ENCODE measurements at regions not wholly inside any gene's neighbourhood (a gene's known extent, or its start where the extent isn't known, plus 50 kb on each side); places are given as distances from the start of the nearest gene placed in this dataset.
"Not testable (repeated sequence)": the region's sequence is repeated elsewhere in the genome, so short reads cannot be mapped to it uniquely, and the experiment has no call there.

DNA sequence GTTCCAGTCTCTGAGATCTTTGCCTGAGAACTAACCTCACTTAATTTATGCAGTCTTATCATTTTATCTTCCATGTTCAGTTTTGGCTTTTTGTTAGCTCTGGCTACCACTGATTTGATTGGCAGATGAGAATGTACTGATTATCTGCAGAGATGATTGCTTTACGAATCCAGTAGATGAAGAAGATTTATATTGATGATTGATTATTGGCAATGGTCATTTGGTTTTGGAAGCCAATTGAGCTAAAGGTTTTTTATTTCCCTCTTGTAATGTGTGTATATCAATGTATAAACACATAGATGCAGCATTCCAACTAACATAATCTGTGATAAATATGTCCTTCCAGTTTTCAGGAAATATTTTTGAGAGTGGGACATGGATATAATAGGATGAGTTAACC, 763.6 kb downstream of the CDH11 start:
- Mint-ChIP-seq H3K4me3 (no peak overlapping the region), H3K27ac (no peak overlapping the region), H3K9me3 (peaks cover 7 to 8% of the 10 kb centered on the region in 2 donors), H3K4me1 (ENCODE audit: low read depth) (no peaks in the 10 kb centered on the region), H3K27me3 (ENCODE audit: low read depth) (no peaks in the 10 kb centered on the region), H3K36me3 (ENCODE audit: insufficient read depth in 2 of 2) (no peaks in the 10 kb centered on the region)
- ATAC-seq (replicated peaks in 1 of 2): no peak
- DNase-seq: no peak

GRCh38 chr16:64356267-64356666, 765.6 kb downstream of the CDH11 start:
- no peak for DNase-seq
- no peak for ATAC-seq (replicated peaks in 1 of 2)
- Mint-ChIP-seq H3K27me3 (ENCODE audit: low read depth) (no peaks in the 10 kb centered on the region), H3K4me1 (ENCODE audit: low read depth) (no peaks in the 10 kb centered on the region), H3K36me3 (ENCODE audit: insufficient read depth in 2 of 2) (no peaks in the 10 kb centered on the region), H3K4me3 (no peak overlapping the region), H3K27ac (no peak overlapping the region), H3K9me3 (peaks cover 2 to 7% of the 10 kb centered on the region in 2 donors)

- H3K27me3 Mint-ChIP-seq (ENCODE audit: low read depth): no peaks in the 10 kb centered on the region
- no peak overlapping the region for H3K27ac Mint-ChIP-seq
- no peak for ATAC-seq (replicated peaks in 1 of 2)
- H3K4me3 Mint-ChIP-seq: no peak overlapping the region
- peaks cover 1 to 11% of the 10 kb centered on the region in 2 donors for H3K9me3 Mint-ChIP-seq
- no peak for DNase-seq
- H3K4me1 Mint-ChIP-seq (ENCODE audit: low read depth): no peaks in the 10 kb centered on the region
- peaks cover 0 to 5% of the 10 kb centered on the region in 2 donors for H3K36me3 Mint-ChIP-seq (ENCODE audit: insufficient read depth in 2 of 2)
Observed at GRCh38 chr16:64352246-64352645, 769.6 kb downstream of the CDH11 start.

GRCh38 chr16:64351121-64351520, 770.7 kb downstream of the CDH11 start:
- Mint-ChIP-seq H3K27ac (no peak overlapping the region), H3K36me3 (ENCODE audit: insufficient read depth in 2 of 2) (peaks cover 0 to 5% of the 10 kb centered on the region in 2 donors), H3K4me3 (no peak overlapping the region), H3K27me3 (ENCODE audit: low read depth) (no peaks in the 10 kb centered on the region), H3K4me1 (ENCODE audit: low read depth) (no peaks in the 10 kb centered on the region), H3K9me3 (peaks cover 1 to 11% of the 10 kb centered on the region in 2 donors)
- ATAC-seq (replicated peaks in 1 of 2) (no peak), DNase-seq (no peak)

- Mint-ChIP-seq H3K36me3 (ENCODE audit: insufficient read depth in 2 of 2) (peaks cover 2 to 4% of the 10 kb centered on the region in 2 donors), H3K4me1 (ENCODE audit: low read depth) (no peaks in the 10 kb centered on the region), H3K27ac (no peak overlapping the region), H3K4me3 (no peak overlapping the region), H3K9me3 (peaks cover 1 to 13% of the 10 kb centered on the region in 2 donors), H3K27me3 (ENCODE audit: low read depth) (no peaks in the 10 kb centered on the region)
- ATAC-seq (replicated peaks in 1 of 2) (no peak), DNase-seq (no peak)
Observed at GRCh38 chr16:64346080-64346479, 775.8 kb downstream of the CDH11 start.

- Mint-ChIP-seq H3K36me3 (ENCODE audit: insufficient read depth in 2 of 2) (peaks cover 0 to 2% of the 10 kb centered on the region in 2 donors), H3K27me3 (ENCODE audit: low read depth) (no peaks in the 10 kb centered on the region), H3K9me3 (peaks cover 2 to 10% of the 10 kb centered on the region in 2 donors), H3K4me3 (no peak overlapping the region), H3K27ac (no peak overlapping the region), H3K4me1 (ENCODE audit: low read depth) (no peaks in the 10 kb centered on the region)
- ATAC-seq (replicated peaks in 1 of 2) (no peak), DNase-seq (no peak)
Observed at GRCh38 chr16:64345142-64345541, 776.7 kb downstream of the CDH11 start.

- H3K9me3 Mint-ChIP-seq; H3K36me3 Mint-ChIP-seq (ENCODE audit: insufficient read depth in 2 of 2); H3K27me3 Mint-ChIP-seq (ENCODE audit: low read depth); ATAC-seq (replicated peaks in 1 of 2); DNase-seq; H3K4me1 Mint-ChIP-seq (ENCODE audit: low read depth); H3K4me3 Mint-ChIP-seq; H3K27ac Mint-ChIP-seq: not testable (repeated sequence)
Observed at GRCh38 chr16:64343820-64344443, 777.9 kb downstream of the CDH11 start.

- DNase-seq: no peak
- no peak overlapping the region for H3K27ac Mint-ChIP-seq
- peaks cover 0 to 2% of the 10 kb centered on the region in 2 donors for H3K36me3 Mint-ChIP-seq (ENCODE audit: insufficient read depth in 2 of 2)
- H3K4me1 Mint-ChIP-seq (ENCODE audit: low read depth): no peaks in the 10 kb centered on the region
- no peaks in the 10 kb centered on the region for H3K27me3 Mint-ChIP-seq (ENCODE audit: low read depth)
- no peak for ATAC-seq (replicated peaks in 1 of 2)
- H3K9me3 Mint-ChIP-seq: peaks cover 7 to 13% of the 10 kb centered on the region in 2 donors
- H3K4me3 Mint-ChIP-seq: no peak overlapping the region
Observed at GRCh38 chr16:64343061-64343819, 778.6 kb downstream of the CDH11 start.

- not testable (repeated sequence) for H3K4me3 Mint-ChIP-seq; H3K27me3 Mint-ChIP-seq (ENCODE audit: low read depth); H3K36me3 Mint-ChIP-seq (ENCODE audit: insufficient read depth in 2 of 2); H3K4me1 Mint-ChIP-seq (ENCODE audit: low read depth); H3K27ac Mint-ChIP-seq; ATAC-seq (replicated peaks in 1 of 2); DNase-seq
- H3K9me3 Mint-ChIP-seq: peaks cover 7 to 13% of the 10 kb centered on the region in 2 donors
Observed at GRCh38 chr16:64341336-64341735, 780.5 kb downstream of the CDH11 start.

DNA sequence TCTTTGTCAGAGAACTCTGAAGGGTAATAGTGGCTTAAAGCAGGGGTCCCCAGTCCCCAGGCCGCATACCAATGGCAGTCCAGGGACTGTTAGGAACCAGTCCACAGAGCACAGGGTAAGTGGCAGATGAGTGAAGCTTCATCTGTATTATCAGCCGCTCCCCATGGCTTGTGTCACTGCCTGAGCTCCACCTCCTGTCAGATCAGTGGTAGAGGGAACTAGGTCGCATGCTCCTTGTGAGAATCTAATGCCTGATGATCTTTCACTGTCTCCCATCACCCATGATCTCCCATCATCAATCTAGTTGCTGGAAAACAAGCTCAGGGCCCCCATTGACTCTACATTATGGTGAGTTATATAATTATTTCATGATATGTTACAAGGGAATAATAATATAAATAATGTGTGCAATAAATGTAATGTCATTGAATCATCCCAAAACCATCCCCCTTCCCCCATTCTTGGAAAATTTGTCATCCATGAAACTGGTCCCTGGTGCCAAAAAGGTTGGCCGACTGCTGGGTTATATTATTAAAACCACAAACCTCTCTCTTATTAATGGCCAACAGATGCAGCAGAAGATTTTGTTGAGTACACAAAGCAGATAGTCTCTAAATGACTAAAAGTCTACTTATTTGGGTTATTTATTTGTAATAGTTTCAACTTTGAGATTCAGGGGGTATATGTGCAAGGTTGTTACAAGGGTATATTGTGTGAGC, 782.7 kb downstream of the CDH11 start:
- DNase-seq (no peak), ATAC-seq (replicated peaks in 1 of 2) (no peak)
- Mint-ChIP-seq H3K36me3 (ENCODE audit: insufficient read depth in 2 of 2) (no peaks in the 10 kb centered on the region), H3K27me3 (ENCODE audit: low read depth) (no peaks in the 10 kb centered on the region), H3K27ac (no peak overlapping the region), H3K9me3 (peaks cover 7 to 13% of the 10 kb centered on the region in 2 donors), H3K4me1 (ENCODE audit: low read depth) (no peaks in the 10 kb centered on the region), H3K4me3 (no peak overlapping the region)

DNA sequence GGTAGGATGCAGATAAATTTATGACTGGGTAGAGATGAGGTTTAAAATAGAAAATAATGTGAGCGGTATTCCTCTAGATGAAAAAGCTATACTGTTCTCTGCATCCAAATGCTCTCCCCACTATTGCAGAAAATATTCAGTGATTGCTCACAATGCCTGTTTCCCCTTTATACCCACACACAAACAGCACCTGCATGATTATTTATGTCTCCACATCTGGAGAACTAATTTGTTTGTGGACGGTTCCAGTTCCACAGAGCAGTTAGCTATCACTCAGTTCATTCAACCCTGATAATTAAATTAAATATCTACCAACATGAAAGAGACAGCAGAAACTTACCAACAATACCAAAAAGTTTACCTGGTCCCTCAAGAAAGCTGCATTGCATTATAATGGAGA, 800.0 kb downstream of the CDH11 start:
- Mint-ChIP-seq H3K27me3 (ENCODE audit: low read depth) (no peaks in the 10 kb centered on the region), H3K4me3 (no peak overlapping the region), H3K4me1 (ENCODE audit: low read depth) (no peaks in the 10 kb centered on the region), H3K36me3 (ENCODE audit: insufficient read depth in 2 of 2) (peaks cover 0 to 4% of the 10 kb centered on the region in 2 donors), H3K27ac (no peak overlapping the region), H3K9me3 (peaks cover 7 to 9% of the 10 kb centered on the region in 2 donors)
- ATAC-seq (replicated peaks in 1 of 2) (no peak), DNase-seq (no peak)

DNA sequence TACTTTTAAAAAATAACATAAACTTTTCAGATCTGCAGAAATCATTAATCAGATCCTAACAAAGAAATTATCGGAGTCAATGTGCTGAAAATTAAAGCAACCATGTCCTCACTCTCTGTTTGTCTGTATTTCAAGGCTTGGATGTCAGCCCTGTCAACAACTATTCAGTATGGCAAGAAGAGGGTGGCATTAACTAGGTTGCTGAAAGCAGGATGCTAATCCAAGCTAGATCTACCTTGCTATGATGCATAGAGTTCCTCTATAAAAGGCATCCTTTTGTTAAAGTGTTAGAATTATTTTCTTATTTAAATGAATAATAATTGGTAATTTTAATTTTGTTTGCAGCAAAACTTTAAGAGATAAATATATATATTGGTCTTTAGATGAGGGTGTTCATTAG, 800.8 kb downstream of the CDH11 start:
- ATAC-seq (replicated peaks in 1 of 2) (no peak), DNase-seq (no peak)
- no peaks in the 10 kb centered on the region for H3K27me3 Mint-ChIP-seq (ENCODE audit: low read depth)
- no peaks in the 10 kb centered on the region for H3K4me1 Mint-ChIP-seq (ENCODE audit: low read depth)
- H3K4me3 Mint-ChIP-seq: no peak overlapping the region
- peaks cover 8 to 11% of the 10 kb centered on the region in 2 donors for H3K9me3 Mint-ChIP-seq
- peaks cover 0 to 5% of the 10 kb centered on the region in 2 donors for H3K36me3 Mint-ChIP-seq (ENCODE audit: insufficient read depth in 2 of 2)
- H3K27ac Mint-ChIP-seq: no peak overlapping the region

DNA sequence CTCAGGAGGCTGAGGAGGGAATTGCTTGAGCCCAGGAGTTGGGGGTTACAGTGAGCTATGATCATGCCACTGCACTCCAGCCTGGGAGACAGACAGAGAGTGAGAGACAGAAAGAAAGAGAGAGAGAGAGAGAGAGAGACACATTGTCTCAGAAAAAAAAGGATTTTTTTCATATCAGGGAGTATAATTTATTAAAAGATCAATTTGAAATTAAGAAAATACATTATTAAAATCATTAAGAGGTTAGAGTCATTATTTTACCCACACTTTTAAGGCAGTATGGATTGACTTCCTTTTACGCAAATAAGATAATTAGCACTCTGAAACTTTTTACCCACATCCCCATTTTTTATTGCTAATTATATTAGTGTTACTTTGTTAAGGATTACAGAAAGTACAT, 804.3 kb downstream of the CDH11 start:
- Mint-ChIP-seq H3K4me1 (ENCODE audit: low read depth) (no peaks in the 10 kb centered on the region), H3K9me3 (peaks cover 12 to 14% of the 10 kb centered on the region in 2 donors), H3K36me3 (ENCODE audit: insufficient read depth in 2 of 2) (peaks cover 0 to 6% of the 10 kb centered on the region in 2 donors), H3K4me3 (no peak overlapping the region), H3K27ac (no peak overlapping the region), H3K27me3 (ENCODE audit: low read depth) (no peaks in the 10 kb centered on the region)
- ATAC-seq (replicated peaks in 1 of 2): no peak
- DNase-seq: no peak
